HEK293 (cell line): ENCODE measurements at regions not wholly inside any gene's neighbourhood (a gene's known extent, or its start where the extent isn't known, plus 50 kb on each side); places are given as distances from the start of the nearest gene placed in this dataset.

ENCODE experiments used
- HIC1 ChIP-seq: fragments of 450-650 bp; formaldehyde crosslinking; IDR thresholded peaks from 2 replicates; pipeline ENCODE4 v1.5.1; 2016; ENCODE audit warnings: missing biosample characterization, missing genetic modification characterization
- YY1 ChIP-seq: fragments of 450-650 bp; formaldehyde crosslinking; IDR thresholded peaks from 2 replicates; pipeline ENCODE4 v1.5.1; 2018; ENCODE audit warnings: missing biosample characterization, missing genetic modification characterization
- ZBTB48 ChIP-seq: fragments of 450-650 bp; formaldehyde crosslinking; IDR thresholded peaks from 2 replicates; pipeline ENCODE4 v1.5.1; 2016; ENCODE audit warnings: missing biosample characterization, missing genetic modification characterization
- ZNF2 ChIP-seq: fragments of 450-650 bp; formaldehyde crosslinking; IDR thresholded peaks from 2 replicates; pipeline ENCODE4 v1.5.1; 2016; ENCODE audit warnings: missing biosample characterization, missing genetic modification characterization
- TF ChIP-seq, protein P1 (sequence below): fragments of 450-650 bp; formaldehyde crosslinking; IDR thresholded peaks from 2 replicates; pipeline ENCODE4 v1.5.1; 2016; ENCODE audit warnings: missing biosample characterization, missing genetic modification characterization

DNA sequence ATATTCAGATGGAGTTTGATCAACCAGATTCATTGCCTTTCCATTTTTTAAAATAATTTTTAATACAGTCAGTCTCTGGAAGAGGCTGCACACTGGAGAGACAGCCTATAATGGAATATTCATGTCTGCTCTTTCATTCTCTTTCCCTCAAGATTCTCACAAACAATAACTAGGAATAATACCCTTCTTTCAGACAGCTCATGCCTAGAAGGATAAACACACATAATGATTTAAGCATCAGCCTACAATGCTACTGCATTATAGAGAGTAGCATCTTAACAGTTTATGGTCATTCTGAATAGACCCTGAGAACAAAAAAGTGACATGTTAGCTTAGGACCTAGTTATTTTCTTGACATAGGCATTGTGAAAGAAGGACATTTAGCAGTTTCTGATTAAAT, 1692.3 kb downstream of the GRIK2 start:
- TF ChIP-seq ZNF2 (tag by site-specific recombination) (no peak), ZBTB48 (no peak), HIC1 (tag by site-specific recombination) (no peak), YY1 (tag by site-specific recombination) (no peak)
- TF ChIP-seq, protein P1, sequence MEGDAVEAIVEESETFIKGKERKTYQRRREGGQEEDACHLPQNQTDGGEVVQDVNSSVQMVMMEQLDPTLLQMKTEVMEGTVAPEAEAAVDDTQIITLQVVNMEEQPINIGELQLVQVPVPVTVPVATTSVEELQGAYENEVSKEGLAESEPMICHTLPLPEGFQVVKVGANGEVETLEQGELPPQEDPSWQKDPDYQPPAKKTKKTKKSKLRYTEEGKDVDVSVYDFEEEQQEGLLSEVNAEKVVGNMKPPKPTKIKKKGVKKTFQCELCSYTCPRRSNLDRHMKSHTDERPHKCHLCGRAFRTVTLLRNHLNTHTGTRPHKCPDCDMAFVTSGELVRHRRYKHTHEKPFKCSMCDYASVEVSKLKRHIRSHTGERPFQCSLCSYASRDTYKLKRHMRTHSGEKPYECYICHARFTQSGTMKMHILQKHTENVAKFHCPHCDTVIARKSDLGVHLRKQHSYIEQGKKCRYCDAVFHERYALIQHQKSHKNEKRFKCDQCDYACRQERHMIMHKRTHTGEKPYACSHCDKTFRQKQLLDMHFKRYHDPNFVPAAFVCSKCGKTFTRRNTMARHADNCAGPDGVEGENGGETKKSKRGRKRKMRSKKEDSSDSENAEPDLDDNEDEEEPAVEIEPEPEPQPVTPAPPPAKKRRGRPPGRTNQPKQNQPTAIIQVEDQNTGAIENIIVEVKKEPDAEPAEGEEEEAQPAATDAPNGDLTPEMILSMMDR: no peak
